ENCODE measurements at regions not wholly inside any gene's neighbourhood (a gene's known extent, or its start where the extent isn't known, plus 50 kb on each side); places are given as distances from the start of the nearest gene placed in this dataset.

GRCh38 chr4:140806163-140806562 lies 50.0 kb upstream of the TBC1D9 start:
- TF ChIP-seq CTCF (IDR thresholded peaks at IDR 0.05) = no peak
- no peak for TF ChIP-seq POLR2A (IDR thresholded peaks at IDR 0.05)

Data from uterus (tissue), 2 donors.